Neural cell (in vitro differentiated cells): ENCODE measurements at regions not wholly inside any gene's neighbourhood (a gene's known extent, or its start where the extent isn't known, plus 50 kb on each side); places are given as distances from the start of the nearest gene placed in this dataset.

Experiments
- H2AFZ ChIP-seq: fragments of 200-600, 300-800 bp; sonication (generic), shearing (Covaris generic); 2 replicates; pipeline ENCODE4 v1.6.0; 2014; ENCODE audit warnings: low read depth, mild to moderate bottlenecking, antibody characterized with exemption, low read length, moderate library complexity
- H3F3A ChIP-seq: fragments of 200-600 bp; shearing (Covaris generic); 2 replicates; pipeline ENCODE4 v1.6.1; 2016; ENCODE audit warnings: mild to moderate bottlenecking, moderate library complexity, mixed read lengths, antibody characterized with exemption, low read length; ENCODE audit not compliant: insufficient read depth, poor library complexity, severe bottlenecking
- H3K27ac ChIP-seq: fragments of 200-600, 300-800 bp; sonication (generic), shearing (Covaris generic); 2 replicates; pipeline ENCODE4 v1.5.1; 2014; ENCODE audit warnings: mild to moderate bottlenecking, low read length, moderate library complexity
- H3K27me3 ChIP-seq: fragments of 300-800, 200-600 bp; sonication (generic), shearing (Covaris generic); 2 replicates; pipeline ENCODE4 v1.6.0; 2014; ENCODE audit warnings: mild to moderate bottlenecking, low read depth, low read length, moderate library complexity; ENCODE audit not compliant: insufficient read depth
- H3K36me3 ChIP-seq: fragments of 300-800, 200-600 bp; sonication (generic), shearing (Covaris generic); 2 replicates; pipeline ENCODE4 v1.5.1; 2014; ENCODE audit warnings: mild to moderate bottlenecking, antibody characterized with exemption, low read length, moderate library complexity; ENCODE audit not compliant: insufficient read depth
- H3K4me2 ChIP-seq: fragments of 300-800, 200-600 bp; sonication (generic), shearing (Covaris generic); 2 replicates; pipeline ENCODE4 v1.6.0; 2014; ENCODE audit warnings: mild to moderate bottlenecking, low read length
- H3K4me3 ChIP-seq: fragments of 300-800, 200-600 bp; sonication (generic), shearing (Covaris generic); 2 replicates; pipeline ENCODE4 v1.5.1; 2014; ENCODE audit warnings: mild to moderate bottlenecking, low read length, moderate library complexity
- H3K79me2 ChIP-seq: fragments of 200-600 bp; shearing (Covaris generic); replicated peaks from 2 replicates; pipeline ENCODE4 v1.6.0; 2014; ENCODE audit warnings: mild to moderate bottlenecking, low read length, moderate library complexity; ENCODE audit not compliant: insufficient read depth
- H3K9ac ChIP-seq: fragments of 300-800, 200-600 bp; sonication (generic), shearing (Covaris generic); 2 replicates; pipeline ENCODE4 v1.6.1; 2016; ENCODE audit warnings: mild to moderate bottlenecking, low read length, mixed read lengths
- H3K9me2 ChIP-seq: fragments of 200-600 bp; shearing (Covaris generic); 2 replicates; pipeline ENCODE4 v1.6.1; 2016; ENCODE audit warnings: mild to moderate bottlenecking, low read length, mixed read lengths; ENCODE audit not compliant: insufficient read depth
- H3K9me3 ChIP-seq: fragments of 200-600, 300-800 bp; sonication (generic), shearing (Covaris generic); 2 replicates; pipeline ENCODE4 v1.6.1; 2016; ENCODE audit warnings: mild to moderate bottlenecking, mixed run types, low read length, moderate library complexity, mixed read lengths
- H4K20me1 ChIP-seq: fragments of 200-600 bp; shearing (Covaris generic); 2 replicates; pipeline ENCODE4 v1.6.1; 2016; ENCODE audit warnings: mild to moderate bottlenecking, mixed run types; ENCODE audit not compliant: insufficient read depth
- CTCF ChIP-seq: fragments of 450-650 bp; IDR thresholded peaks from 2 replicates; pipeline ENCODE4 v1.5.1; 2014; ENCODE audit warnings: antibody characterized with exemption, mild to moderate bottlenecking, moderate library complexity; ENCODE audit not compliant: poor library complexity, severe bottlenecking
- EP300 ChIP-seq: fragments of 450-650 bp; conservative IDR thresholded peaks from 2 replicates; pipeline ENCODE4 v1.6.1; 2014; ENCODE audit warnings: antibody characterized with exemption, mild to moderate bottlenecking, moderate library complexity; ENCODE audit not compliant: poor library complexity, severe bottlenecking
- EZH2 ChIP-seq: fragments of 200-600, 300-800 bp; shearing (Covaris generic), sonication (generic); IDR thresholded peaks from 2 replicates; pipeline ENCODE4 v1.6.1; 2014; ENCODE audit warnings: antibody characterized with exemption, low read length, borderline replicate concordance, mild to moderate bottlenecking; ENCODE audit not compliant: insufficient read depth, poor library complexity, severe bottlenecking
- MXI1 ChIP-seq: fragments of 450-650 bp; conservative IDR thresholded peaks from 2 replicates; pipeline ENCODE4 v1.6.1; 2014; ENCODE audit warnings: antibody characterized with exemption, mild to moderate bottlenecking; ENCODE audit not compliant: poor library complexity, severe bottlenecking
- POLR2AphosphoS5 ChIP-seq: IDR thresholded peaks from 2 replicates; pipeline ENCODE4 v1.6.1; 2012
- RAD21 ChIP-seq: fragments of 450-650 bp; conservative IDR thresholded peaks from 2 replicates; pipeline ENCODE4 v1.6.1; 2014; ENCODE audit warnings: antibody characterized with exemption, mild to moderate bottlenecking, moderate library complexity
- REST ChIP-seq: IDR thresholded peaks from 2 replicates; pipeline ENCODE4 v1.6.1; 2012; ENCODE audit warnings: borderline replicate concordance
- SMC3 ChIP-seq: fragments of 450-650 bp; conservative IDR thresholded peaks from 2 replicates; pipeline ENCODE4 v1.6.1; 2014; ENCODE audit warnings: antibody characterized with exemption, mild to moderate bottlenecking, moderate library complexity; ENCODE audit not compliant: poor library complexity
- TAF1 ChIP-seq: IDR thresholded peaks from 2 replicates; pipeline ENCODE4 v1.6.1; 2012; ENCODE audit warnings: low read depth

GRCh38 chrX:6283826-6284225 lies 55.2 kb upstream of the NLGN4X start:
- H3K4me2 ChIP-seq: no peak overlapping the region
- no peaks in the 10 kb centered on the region for H3F3A ChIP-seq
- no peak overlapping the region for H3K9ac ChIP-seq
- no peak overlapping the region for H2AFZ ChIP-seq
- H3K36me3 ChIP-seq: no peaks in the 10 kb centered on the region
- no peaks in the 10 kb centered on the region for H3K9me3 ChIP-seq
- TF ChIP-seq EZH2 (no peak), POLR2AphosphoS5 (no peak), SMC3 (no peak), TAF1 (no peak), CTCF (no peak), REST (no peak), MXI1 (no peak), RAD21 (no peak), EP300 (no peak)
- no peaks in the 10 kb centered on the region for H4K20me1 ChIP-seq
- no peaks in the 10 kb centered on the region for H3K9me2 ChIP-seq
- no peaks in the 10 kb centered on the region for H3K79me2 ChIP-seq
- H3K27ac ChIP-seq: no peak overlapping the region
- H3K4me3 ChIP-seq: no peak overlapping the region
- no peaks in the 10 kb centered on the region for H3K27me3 ChIP-seq

GRCh38 chrX:6279277-6279909 lies 50.7 kb upstream of the NLGN4X start:
- Histone ChIP-seq H2AFZ (no peak overlapping the region), H3K4me2 (no peak overlapping the region), H3K36me3 (no peaks in the 10 kb centered on the region), H3K4me3 (no peak overlapping the region), H3K9ac (no peak overlapping the region), H3K79me2 (no peaks in the 10 kb centered on the region), H3K9me3 (no peaks in the 10 kb centered on the region), H3K27me3 (no peaks in the 10 kb centered on the region), H3F3A (no peaks in the 10 kb centered on the region), H4K20me1 (no peaks in the 10 kb centered on the region), H3K9me2 (no peaks in the 10 kb centered on the region), H3K27ac (no peak overlapping the region)
- TF ChIP-seq CTCF (no peak), TAF1 (no peak), POLR2AphosphoS5 (no peak), EP300 (no peak), MXI1 (no peak), SMC3 (no peak), RAD21 (no peak), REST (no peak)
